OCI-LY3 (cell line): ENCODE measurements at regions not wholly inside any gene's neighbourhood (a gene's known extent, or its start where the extent isn't known, plus 50 kb on each side); places are given as distances from the start of the nearest gene placed in this dataset.

Experiments used
- EZH2phosphoT487 ChIP-seq: fragments of 200-600 bp; shearing (Covaris generic); IDR thresholded peaks from 2 replicates; pipeline ENCODE4 v1.6.1; 2018; ENCODE audit warnings: antibody characterized with exemption, mixed run types, low read depth
- TF ChIP-seq, protein P1 (sequence below): fragments of 200-600, 300-600 bp; sonication (generic); IDR thresholded peaks from 2 replicates; pipeline ENCODE4 v1.5.1; 2014; ENCODE audit warnings: antibody characterized with exemption, low read length, low read depth

- TF ChIP-seq, protein P1, sequence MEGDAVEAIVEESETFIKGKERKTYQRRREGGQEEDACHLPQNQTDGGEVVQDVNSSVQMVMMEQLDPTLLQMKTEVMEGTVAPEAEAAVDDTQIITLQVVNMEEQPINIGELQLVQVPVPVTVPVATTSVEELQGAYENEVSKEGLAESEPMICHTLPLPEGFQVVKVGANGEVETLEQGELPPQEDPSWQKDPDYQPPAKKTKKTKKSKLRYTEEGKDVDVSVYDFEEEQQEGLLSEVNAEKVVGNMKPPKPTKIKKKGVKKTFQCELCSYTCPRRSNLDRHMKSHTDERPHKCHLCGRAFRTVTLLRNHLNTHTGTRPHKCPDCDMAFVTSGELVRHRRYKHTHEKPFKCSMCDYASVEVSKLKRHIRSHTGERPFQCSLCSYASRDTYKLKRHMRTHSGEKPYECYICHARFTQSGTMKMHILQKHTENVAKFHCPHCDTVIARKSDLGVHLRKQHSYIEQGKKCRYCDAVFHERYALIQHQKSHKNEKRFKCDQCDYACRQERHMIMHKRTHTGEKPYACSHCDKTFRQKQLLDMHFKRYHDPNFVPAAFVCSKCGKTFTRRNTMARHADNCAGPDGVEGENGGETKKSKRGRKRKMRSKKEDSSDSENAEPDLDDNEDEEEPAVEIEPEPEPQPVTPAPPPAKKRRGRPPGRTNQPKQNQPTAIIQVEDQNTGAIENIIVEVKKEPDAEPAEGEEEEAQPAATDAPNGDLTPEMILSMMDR = no peak
- no peak for TF ChIP-seq EZH2phosphoT487
Observed at GRCh38 chr9:117906763-117907162, 202.6 kb downstream of the TLR4 start.
